Type B pancreatic cell (in vitro differentiated cells): ENCODE measurements at regions not wholly inside any gene's neighbourhood (a gene's known extent, or its start where the extent isn't known, plus 50 kb on each side); places are given as distances from the start of the nearest gene placed in this dataset.

Experiments
- DNase-seq: peaks from one replicate; pipeline ENCODE4 v3.0.0; 2021; ENCODE audit warnings: mixed read lengths; ENCODE audit not compliant: unreplicated experiment; ENCODE audit errors: extremely low spot score
- H3K27ac Mint-ChIP-seq: 2 replicates; pipeline ENCODE4 v1.8.0; 2021; ENCODE audit warnings: mild to moderate bottlenecking, mixed read lengths
- H3K27me3 Mint-ChIP-seq: 2 replicates; pipeline ENCODE4 v1.8.0; 2021; ENCODE audit warnings: mixed read lengths
- H3K36me3 Mint-ChIP-seq: 2 replicates; pipeline ENCODE4 v1.8.0; 2021; ENCODE audit warnings: mixed read lengths
- H3K4me1 Mint-ChIP-seq: one replicate; pipeline ENCODE4 v1.8.0; 2021; ENCODE audit warnings: mixed read lengths; ENCODE audit not compliant: unreplicated experiment
- H3K4me3 Mint-ChIP-seq: 2 replicates; pipeline ENCODE4 v1.8.0; 2021; ENCODE audit warnings: mild to moderate bottlenecking, mixed read lengths
- H3K9me3 Mint-ChIP-seq: 2 replicates; pipeline ENCODE4 v1.8.0; 2021; ENCODE audit warnings: mixed read lengths
- TF ChIP-seq, protein P1 (sequence below): fragments of 200-600 bp; sonication (generic); conservative IDR thresholded peaks from 2 replicates; pipeline ENCODE4 v1.5.0; 2021; ENCODE audit warnings: antibody characterized with exemption, mild to moderate bottlenecking

DNA sequence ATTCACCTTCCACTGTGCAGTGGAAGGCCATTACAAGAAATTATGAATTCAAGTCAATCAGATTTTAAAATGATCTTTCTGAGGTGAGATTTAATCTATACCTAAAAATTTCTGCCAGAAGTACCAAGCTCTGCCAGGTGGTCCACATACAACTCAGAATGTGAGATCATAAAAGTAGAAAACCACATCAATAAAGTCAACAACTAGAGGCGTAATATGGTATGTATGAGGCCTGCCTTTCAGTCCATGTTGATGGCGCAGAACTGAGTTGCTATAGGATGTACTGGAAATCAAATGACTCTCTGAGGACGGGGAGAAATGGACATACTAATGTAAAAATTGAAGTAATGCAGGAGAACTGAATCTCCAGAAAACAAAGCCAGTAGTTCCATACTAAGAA, 163.8 kb upstream of the FBXL4 start:
- H3K9me3 Mint-ChIP-seq, result no peaks in the 10 kb centered on the region
- peaks cover 28% of the 10 kb centered on the region for H3K27me3 Mint-ChIP-seq
- no peak overlapping the region for H3K4me3 Mint-ChIP-seq
- no peaks in the 10 kb centered on the region for H3K4me1 Mint-ChIP-seq
- TF ChIP-seq, protein P1, sequence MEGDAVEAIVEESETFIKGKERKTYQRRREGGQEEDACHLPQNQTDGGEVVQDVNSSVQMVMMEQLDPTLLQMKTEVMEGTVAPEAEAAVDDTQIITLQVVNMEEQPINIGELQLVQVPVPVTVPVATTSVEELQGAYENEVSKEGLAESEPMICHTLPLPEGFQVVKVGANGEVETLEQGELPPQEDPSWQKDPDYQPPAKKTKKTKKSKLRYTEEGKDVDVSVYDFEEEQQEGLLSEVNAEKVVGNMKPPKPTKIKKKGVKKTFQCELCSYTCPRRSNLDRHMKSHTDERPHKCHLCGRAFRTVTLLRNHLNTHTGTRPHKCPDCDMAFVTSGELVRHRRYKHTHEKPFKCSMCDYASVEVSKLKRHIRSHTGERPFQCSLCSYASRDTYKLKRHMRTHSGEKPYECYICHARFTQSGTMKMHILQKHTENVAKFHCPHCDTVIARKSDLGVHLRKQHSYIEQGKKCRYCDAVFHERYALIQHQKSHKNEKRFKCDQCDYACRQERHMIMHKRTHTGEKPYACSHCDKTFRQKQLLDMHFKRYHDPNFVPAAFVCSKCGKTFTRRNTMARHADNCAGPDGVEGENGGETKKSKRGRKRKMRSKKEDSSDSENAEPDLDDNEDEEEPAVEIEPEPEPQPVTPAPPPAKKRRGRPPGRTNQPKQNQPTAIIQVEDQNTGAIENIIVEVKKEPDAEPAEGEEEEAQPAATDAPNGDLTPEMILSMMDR, result no peak
- H3K27ac Mint-ChIP-seq, result no peak overlapping the region
- no peaks in the 10 kb centered on the region for H3K36me3 Mint-ChIP-seq
- no peak for DNase-seq

DNA sequence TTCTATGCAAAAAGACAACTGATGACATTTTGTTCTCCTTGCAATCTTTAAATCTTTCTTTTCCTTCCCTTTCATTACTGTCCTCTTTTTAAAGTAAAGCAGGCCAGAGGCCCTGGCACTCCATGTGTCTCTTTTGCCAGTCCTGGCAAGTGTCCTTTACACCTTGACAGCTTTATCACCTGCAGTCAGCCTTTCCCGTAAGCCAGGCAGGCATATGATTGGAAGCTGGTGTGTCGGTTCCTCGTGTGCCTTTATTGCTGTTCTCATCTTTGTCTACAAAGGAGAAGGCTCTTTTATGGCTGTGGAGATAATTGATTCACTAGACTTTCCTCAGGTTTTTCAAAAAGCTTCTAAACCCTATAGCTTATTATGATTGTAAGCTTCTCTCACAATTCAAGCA, 162.3 kb upstream of the FBXL4 start:
- TF ChIP-seq, protein P1, result no peak
- no peaks in the 10 kb centered on the region for H3K36me3 Mint-ChIP-seq
- H3K4me3 Mint-ChIP-seq, result no peak overlapping the region
- no peak for DNase-seq
- H3K9me3 Mint-ChIP-seq, result no peaks in the 10 kb centered on the region
- H3K27ac Mint-ChIP-seq, result no peak overlapping the region
- H3K27me3 Mint-ChIP-seq, result peaks cover 19% of the 10 kb centered on the region
- no peaks in the 10 kb centered on the region for H3K4me1 Mint-ChIP-seq

DNA sequence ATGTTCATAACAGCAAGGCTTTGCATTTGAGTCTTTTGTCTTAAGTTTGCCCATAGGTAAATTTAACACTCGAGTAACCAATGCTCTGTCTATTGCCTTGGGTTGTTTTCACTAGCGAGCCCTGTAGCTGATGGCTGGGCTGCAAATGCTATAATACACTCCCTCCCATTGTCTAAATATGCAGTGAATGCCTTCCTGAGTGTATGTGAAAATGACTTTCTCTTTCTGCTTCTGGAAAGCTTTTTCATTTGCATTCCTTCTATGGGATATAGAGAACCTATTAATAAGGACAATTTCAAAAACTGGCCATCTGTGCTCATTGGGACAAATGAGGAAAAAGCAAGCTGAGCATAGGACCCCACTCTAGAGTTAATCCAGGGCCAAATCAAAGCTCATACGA, 156.5 kb upstream of the FBXL4 start:
- no peak overlapping the region for H3K27ac Mint-ChIP-seq
- peaks cover 4% of the 10 kb centered on the region for H3K27me3 Mint-ChIP-seq
- DNase-seq, result no peak
- no peak overlapping the region for H3K4me3 Mint-ChIP-seq
- no peaks in the 10 kb centered on the region for H3K9me3 Mint-ChIP-seq
- H3K36me3 Mint-ChIP-seq, result no peaks in the 10 kb centered on the region
- TF ChIP-seq, protein P1, result no peak
- no peaks in the 10 kb centered on the region for H3K4me1 Mint-ChIP-seq

DNA sequence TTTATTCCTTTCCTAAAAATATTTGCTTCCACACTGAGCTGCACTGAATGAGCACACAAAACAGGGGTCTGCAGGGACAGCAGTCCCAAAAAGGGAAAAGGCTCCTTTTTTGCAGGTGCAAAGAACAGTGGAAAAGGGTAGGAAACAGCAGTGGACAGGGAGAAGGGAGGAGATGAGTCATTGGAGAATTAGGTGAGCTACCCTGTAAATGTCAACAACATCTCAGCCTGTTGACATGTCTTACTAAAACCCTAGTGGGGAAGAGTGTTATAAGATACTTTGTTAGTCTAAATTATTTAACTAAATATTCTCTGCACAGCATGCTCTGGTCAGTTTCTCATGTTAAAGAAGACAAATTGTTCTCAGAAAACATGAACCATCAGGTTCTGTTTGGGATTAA, 151.5 kb upstream of the FBXL4 start:
- H3K27me3 Mint-ChIP-seq, result peaks cover 17% of the 10 kb centered on the region
- DNase-seq, result no peak
- H3K27ac Mint-ChIP-seq, result no peak overlapping the region
- H3K4me3 Mint-ChIP-seq, result no peak overlapping the region
- H3K36me3 Mint-ChIP-seq, result no peaks in the 10 kb centered on the region
- H3K9me3 Mint-ChIP-seq, result no peaks in the 10 kb centered on the region
- no peaks in the 10 kb centered on the region for H3K4me1 Mint-ChIP-seq
- TF ChIP-seq, protein P1, result no peak

DNA sequence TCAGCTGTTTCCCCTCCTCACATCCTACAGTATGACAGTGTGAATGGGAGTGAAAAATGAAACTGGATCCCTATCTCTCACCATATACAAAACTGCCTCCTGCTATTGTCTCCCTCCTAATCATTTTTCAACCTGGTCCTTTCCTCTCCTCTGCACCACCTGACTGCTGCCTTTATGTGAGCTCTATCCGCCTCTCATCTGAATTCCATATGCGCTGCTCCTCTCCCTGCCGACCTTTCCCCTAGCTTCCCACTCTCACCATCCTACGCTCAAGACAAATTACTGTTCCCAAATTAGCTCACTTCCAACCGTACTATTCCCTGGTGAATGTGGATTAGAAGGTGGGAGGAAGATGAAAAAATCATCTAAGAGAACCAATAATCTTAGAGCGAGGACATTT, 148.4 kb upstream of the FBXL4 start:
- Mint-ChIP-seq H3K9me3 (no peaks in the 10 kb centered on the region), H3K27ac (no peak overlapping the region)

More for the DNA sequence above, 148.4 kb upstream of the FBXL4 start:
- Mint-ChIP-seq H3K4me1 (no peaks in the 10 kb centered on the region), H3K36me3 (no peaks in the 10 kb centered on the region), H3K27me3 (peaks cover 32% of the 10 kb centered on the region), H3K4me3 (no peak overlapping the region)
- TF ChIP-seq, protein P1, result no peak
- DNase-seq, result no peak
